GM18520 (cell line): ENCODE measurements at regions not wholly inside any gene's neighbourhood (a gene's known extent, or its start where the extent isn't known, plus 50 kb on each side); places are given as distances from the start of the nearest gene placed in this dataset.
"Not testable (repeated sequence)": the region's sequence is repeated elsewhere in the genome, so short reads cannot be mapped to it uniquely, and the experiment has no call there.

ENCODE experiments used
- ATAC-seq: cut with Tn5 transposase; IDR thresholded peaks from one replicate; pipeline ENCODE4 v1.9.1; 2021; ENCODE audit not compliant: unreplicated experiment

GRCh38 chr1:229710746-229711145 lies 84.7 kb downstream of the URB2 start:
- ATAC-seq = no peak

GRCh38 chr1:229714306-229714705 lies 88.3 kb downstream of the URB2 start:
- ATAC-seq = no peak

DNA sequence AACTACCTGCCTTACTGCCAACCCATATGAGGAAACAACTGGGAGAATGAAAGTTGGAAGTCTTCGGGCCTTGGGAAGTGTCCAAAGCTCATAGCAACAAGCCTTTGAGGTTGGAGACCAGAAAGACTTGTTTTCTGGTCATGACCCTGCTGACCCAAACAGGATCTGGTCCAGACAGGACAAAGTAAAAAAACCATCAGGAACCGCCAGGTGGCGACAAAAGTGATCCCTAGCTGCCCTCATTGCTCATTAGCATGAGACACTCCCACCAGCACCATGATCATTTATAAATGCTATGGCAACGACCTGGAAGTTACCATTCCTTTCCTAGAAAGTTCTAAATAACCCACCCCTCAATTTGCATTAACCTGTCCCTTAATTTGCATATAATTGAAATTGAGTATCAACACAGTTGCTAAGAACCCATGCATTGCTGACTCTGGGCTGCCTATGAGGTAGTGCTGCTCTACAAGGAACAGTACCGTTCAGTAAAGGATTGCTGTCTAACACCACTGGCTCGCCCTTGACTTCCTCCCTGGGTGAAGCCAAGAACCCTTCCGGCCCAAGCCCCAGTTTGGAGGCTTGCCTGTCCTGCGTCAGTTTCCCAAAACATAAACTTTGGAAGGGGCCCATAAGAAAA lies 89.0 kb downstream of the URB2 start:
- no peak for ATAC-seq

- no peak for ATAC-seq
These were observed 90.0 kb downstream of the URB2 start for GRCh38 chr1:229716069-229716468.

DNA sequence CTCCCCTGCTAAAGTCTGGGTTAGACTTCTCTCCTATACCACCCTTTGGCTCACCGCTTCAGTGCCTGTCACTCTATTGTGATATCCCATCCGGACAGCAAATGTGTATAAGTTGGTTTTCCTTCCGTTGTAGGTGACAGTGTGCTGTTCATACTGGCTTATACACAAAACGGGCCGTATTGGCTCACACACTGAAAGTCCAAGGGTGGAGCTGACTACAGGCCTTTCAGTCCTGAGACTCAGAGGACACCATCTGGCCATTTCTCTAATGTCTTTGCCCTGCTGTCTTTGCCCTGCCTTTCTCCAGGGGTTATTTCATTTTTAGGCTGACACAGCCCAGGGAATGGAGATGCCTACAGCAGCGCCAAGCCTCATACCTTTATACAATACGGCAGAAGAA lies 90.7 kb downstream of the URB2 start:
- no peak for ATAC-seq

DNA sequence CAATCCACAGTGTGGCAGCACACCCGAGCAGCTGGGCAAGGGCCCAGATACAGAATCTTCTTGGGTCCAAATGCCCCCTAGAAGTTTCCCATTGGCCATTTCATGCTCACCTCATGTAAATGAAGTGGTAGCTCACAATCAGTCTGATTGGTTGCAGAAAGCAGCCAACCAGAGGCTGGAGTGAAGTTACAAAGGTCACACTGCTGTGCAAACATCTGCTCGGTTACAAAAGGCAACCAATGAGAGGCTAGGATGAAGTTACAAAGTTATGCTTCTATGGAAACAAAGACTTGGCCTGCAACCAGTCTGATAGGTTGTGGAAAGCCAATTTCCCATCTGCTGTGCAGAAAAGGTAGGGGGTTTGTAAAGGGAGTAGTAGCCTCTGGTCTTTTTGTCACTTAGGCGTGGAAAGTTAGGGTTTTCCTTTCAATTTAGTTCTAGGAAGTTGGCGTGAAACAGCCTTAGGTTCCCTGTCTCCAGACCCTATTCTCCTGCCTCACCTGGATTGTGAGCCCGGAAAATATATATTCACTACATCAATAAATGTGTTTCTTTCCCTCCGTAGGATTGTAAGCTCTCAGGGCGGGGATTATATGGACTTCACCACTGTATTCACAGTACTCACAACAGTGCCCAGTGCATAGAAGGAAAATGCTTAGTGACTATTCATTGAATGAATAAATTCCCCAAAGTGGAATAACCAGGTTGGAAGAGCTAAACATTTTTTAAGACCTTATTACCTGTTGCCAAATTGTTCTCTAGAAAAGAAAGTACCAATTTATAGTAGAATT lies 91.9 kb downstream of the URB2 start:
- no peak for ATAC-seq

DNA sequence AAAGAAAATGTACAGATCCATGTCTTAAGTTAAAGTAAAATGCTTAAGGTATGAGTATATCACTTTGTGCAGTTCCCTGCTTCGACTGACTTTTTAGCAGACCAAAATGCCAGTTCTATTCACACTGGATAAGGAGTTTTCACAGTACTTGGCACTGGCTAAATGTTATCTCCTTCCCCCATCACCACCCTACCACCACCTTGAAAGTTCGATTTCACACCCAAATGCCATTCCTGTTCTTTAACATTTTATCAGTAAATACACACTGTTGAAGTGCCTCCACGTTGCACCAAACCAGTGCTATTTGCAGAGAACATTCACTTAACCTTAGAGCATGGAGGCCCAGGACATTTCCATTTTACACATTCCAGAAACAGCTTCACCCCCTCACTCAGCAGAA lies 100.0 kb downstream of the URB2 start:
- ATAC-seq = no peak

DNA sequence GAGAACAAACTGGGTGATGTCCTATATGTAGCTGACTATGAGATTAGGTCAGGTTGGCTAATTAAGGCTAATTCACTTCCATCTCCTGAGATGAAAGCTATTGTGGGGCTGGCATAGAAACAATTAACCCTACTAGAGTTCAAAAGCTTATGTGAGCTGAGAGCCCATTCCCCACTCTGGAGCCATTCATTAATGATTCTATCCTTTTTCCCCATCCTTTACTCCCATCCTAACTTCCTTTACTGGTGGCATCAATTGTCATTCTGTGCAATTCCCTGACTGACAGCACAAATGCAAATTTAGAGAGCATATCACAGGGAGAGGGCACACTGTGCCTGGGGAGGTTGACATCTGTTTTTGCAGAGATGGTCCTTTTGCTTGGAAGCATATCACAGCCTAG lies 103.9 kb downstream of the URB2 start:
- no peak for ATAC-seq

GRCh38 chr1:229730573-229730972 lies 104.5 kb downstream of the URB2 start:
- no peak for ATAC-seq

DNA sequence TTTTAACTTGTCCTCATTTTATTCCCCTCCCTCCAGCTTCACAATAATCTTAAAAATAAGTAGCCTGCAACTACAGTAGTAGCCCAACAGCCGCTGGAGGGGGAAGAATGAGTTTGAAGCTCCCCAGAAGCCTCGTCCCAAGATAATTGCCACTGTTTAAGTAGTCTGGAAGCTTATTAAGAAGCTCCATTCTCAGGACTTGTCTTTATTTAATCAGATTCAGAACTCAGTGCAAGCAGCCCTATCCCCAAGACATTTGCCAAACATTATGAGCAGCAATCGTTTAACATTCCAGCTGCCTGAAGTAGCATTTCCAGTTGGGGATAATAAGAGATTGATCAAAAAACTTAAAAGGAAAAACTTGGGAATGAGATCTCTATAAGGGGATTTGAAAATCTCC lies 106.0 kb downstream of the URB2 start:
- no peak for ATAC-seq

- ATAC-seq = no peak
These were observed 110.3 kb downstream of the URB2 start for GRCh38 chr1:229736376-229736775.

- not testable (repeated sequence) for ATAC-seq
These were observed 116.6 kb downstream of the URB2 start for GRCh38 chr1:229742614-229743013.

DNA sequence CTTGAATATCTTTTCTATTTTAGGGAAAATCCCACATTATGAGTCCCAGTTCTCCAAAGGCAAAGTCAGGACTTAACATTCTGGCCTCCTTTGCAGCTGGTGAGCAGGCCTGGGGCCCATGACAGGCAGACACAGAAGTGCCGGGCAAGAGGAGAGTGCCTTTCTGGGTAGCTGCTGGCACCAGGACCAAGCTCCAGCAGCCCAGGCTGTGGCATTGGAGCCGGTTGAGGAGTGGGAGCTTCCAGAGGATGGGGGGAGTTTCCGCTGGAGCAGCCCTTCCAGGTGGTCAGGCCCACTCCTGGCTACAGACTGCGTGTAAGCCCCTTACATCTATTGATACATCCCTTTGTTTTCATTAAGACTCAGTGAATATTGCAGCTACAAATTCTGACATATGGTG lies 123.9 kb downstream of the URB2 start:
- no peak for ATAC-seq

GRCh38 chr1:229751610-229752009 lies 125.6 kb downstream of the URB2 start:
- no peak for ATAC-seq

GRCh38 chr1:229752679-229753078 lies 126.6 kb downstream of the URB2 start:
- no peak for ATAC-seq

- no peak for ATAC-seq
These were observed 127.9 kb downstream of the URB2 start for GRCh38 chr1:229753764-229754551.

- ATAC-seq = no peak
These were observed 130.6 kb downstream of the URB2 start for GRCh38 chr1:229756666-229757065.

GRCh38 chr1:229757226-229757625 lies 131.2 kb downstream of the URB2 start:
- no peak for ATAC-seq

DNA sequence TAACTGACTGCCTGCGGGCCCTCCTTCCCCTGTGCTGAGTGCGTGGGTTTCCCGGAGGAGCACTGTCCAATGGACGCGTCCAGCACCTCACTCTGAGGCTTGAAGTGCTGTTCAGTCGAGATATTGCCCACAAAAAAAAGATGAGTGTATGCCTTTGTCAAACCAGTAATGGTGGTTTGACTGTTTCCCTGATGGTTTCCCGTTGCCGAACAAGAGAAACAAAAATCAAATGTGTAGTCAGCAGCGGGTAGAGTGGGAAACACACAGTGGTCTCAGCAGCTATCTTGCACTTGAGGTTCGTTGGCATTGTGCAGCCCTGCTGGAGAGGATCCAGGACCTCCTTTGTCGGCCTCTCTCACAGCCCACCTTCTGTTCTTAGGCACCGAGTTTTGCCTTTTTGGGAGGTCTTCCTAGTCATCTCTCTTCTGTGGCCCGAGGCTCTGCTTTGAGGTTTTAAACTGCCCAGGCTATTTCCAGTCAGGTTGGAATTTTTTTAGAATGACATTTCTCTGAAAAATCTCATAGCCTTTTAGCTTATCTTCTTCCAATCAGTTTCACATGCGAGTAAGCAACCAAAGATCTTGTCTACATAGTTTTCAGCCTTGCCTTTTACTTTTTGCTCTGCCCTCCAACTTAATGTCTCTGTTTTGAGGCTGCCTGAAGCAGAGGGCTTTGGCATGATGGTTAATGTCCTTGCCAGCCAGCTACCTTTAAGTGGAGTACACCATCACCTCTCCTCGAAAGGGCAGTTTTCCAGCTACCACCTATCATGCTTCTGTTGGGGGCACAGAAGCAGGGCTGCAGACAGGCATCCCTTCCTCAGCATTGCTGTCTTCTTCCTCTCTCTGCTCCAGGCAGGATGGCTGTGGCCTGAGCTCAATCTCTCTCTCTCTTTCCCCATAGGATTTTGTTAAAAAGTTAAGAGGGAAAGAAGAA lies 132.3 kb downstream of the URB2 start:
- no peak for ATAC-seq

DNA sequence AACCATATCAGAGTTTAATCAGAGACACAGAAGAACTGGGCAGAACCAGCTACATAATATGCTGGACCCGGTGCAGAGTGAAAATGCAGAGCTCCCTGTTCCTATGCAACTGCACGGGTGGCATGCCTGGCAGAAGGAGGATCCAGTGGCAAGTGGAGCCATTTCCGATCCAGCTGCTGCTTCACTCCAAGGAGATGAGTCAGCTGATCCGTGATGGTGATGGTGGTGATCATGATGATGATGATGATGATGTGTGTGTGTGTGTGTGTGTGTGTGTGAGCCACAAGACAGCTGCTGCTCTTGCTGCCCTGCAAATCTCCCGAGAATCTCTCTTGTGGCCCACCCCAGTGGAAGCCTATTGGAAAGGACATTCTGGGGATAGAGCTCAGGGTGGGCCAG lies 133.0 kb downstream of the URB2 start:
- ATAC-seq = no peak

GRCh38 chr1:229759586-229759985 lies 133.5 kb downstream of the URB2 start:
- no peak for ATAC-seq
